HCT116 (cell line): ENCODE measurements at regions not wholly inside any gene's neighbourhood (a gene's known extent, or its start where the extent isn't known, plus 50 kb on each side); places are given as distances from the start of the nearest gene placed in this dataset.

ENCODE experiments used
- SRF ChIP-seq: IDR thresholded peaks from 2 replicates; pipeline ENCODE4 v1.6.1; 2012; ENCODE audit warnings: low read depth
- ZBTB33 ChIP-seq: IDR thresholded peaks from 2 replicates; pipeline ENCODE4 v1.6.1; 2011; ENCODE audit warnings: mild to moderate bottlenecking, low read length, moderate library complexity; ENCODE audit not compliant: insufficient replicate concordance; ENCODE audit errors: extremely low read depth
- TF ChIP-seq, protein P1 (sequence below), 3 experiments: fragments of 200-600 bp in 1 of 3; sonication (generic) in 1 of 3; IDR thresholded peaks in 2 of 3; conservative IDR thresholded peaks in 1 of 3; 2 replicates each; pipeline ENCODE4 v1.5.1; 2012 to 2017; ENCODE audit warnings: low read depth in 2 of 3, low read length in 2 of 3, antibody characterized with exemption in 1 of 3, borderline replicate concordance in 1 of 3, control low read depth in 1 of 3, mild to moderate bottlenecking in 1 of 3, mixed read lengths in 1 of 3, mixed run types in 1 of 3, moderate library complexity in 1 of 3; ENCODE audit not compliant: insufficient read depth in 1 of 3

GRCh38 chr5:20445326-20445860 is 457.4 kb upstream of the CDH18 start:
- TF ChIP-seq SRF (no peak), ZBTB33 (no peak)
- TF ChIP-seq, protein P1, sequence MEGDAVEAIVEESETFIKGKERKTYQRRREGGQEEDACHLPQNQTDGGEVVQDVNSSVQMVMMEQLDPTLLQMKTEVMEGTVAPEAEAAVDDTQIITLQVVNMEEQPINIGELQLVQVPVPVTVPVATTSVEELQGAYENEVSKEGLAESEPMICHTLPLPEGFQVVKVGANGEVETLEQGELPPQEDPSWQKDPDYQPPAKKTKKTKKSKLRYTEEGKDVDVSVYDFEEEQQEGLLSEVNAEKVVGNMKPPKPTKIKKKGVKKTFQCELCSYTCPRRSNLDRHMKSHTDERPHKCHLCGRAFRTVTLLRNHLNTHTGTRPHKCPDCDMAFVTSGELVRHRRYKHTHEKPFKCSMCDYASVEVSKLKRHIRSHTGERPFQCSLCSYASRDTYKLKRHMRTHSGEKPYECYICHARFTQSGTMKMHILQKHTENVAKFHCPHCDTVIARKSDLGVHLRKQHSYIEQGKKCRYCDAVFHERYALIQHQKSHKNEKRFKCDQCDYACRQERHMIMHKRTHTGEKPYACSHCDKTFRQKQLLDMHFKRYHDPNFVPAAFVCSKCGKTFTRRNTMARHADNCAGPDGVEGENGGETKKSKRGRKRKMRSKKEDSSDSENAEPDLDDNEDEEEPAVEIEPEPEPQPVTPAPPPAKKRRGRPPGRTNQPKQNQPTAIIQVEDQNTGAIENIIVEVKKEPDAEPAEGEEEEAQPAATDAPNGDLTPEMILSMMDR (IDR thresholded peaks at IDR 0.05 in 2 of 3, conservative IDR thresholded peaks at IDR 0.05 in 1 of 3; ENCODE audit: borderline replicate concordance in 1 of 3, insufficient read depth in 1 of 3, low read depth in 2 of 3, low read length in 2 of 3): no peak
